SK-N-SH treated with all-trans-retinoic acid at 6 μM for 48 hours (cell line): ENCODE measurements at regions not wholly inside any gene's neighbourhood (a gene's known extent, or its start where the extent isn't known, plus 50 kb on each side); places are given as distances from the start of the nearest gene placed in this dataset.

Source experiments
- ATAC-seq: fragments of 200-7000 bp; cut with Tn5 transposase; 3 replicates; pipeline ENCODE4 v1.9.1; 2020; ENCODE audit warnings: mild to moderate bottlenecking, moderate library complexity
- BACH2 ChIP-seq: fragments of 250-450 bp; sonication (Bioruptor Pico); IDR thresholded peaks from 2 replicates; pipeline ENCODE4 v1.9.0; 2021; ENCODE audit warnings: mild to moderate bottlenecking, borderline replicate concordance
- CREB5 ChIP-seq: fragments of 250-450 bp; sonication (Bioruptor Pico); IDR thresholded peaks from 2 replicates; pipeline ENCODE4 v1.5.1; 2020; ENCODE audit warnings: low read depth, mild to moderate bottlenecking, moderate library complexity
- CSRNP3 ChIP-seq: fragments of 250-450 bp; sonication (Bioruptor Pico); IDR thresholded peaks from 2 replicates; pipeline ENCODE4 v1.5.1; 2021; ENCODE audit warnings: mild to moderate bottlenecking, moderate library complexity
- GLIS3 ChIP-seq: fragments of 250-450 bp; sonication (Bioruptor Pico); IDR thresholded peaks from 2 replicates; pipeline ENCODE4 v1.5.0; 2020; ENCODE audit warnings: mild to moderate bottlenecking, moderate library complexity
- ISL1 ChIP-seq: fragments of 250-450 bp; sonication (Bioruptor Pico); IDR thresholded peaks from 2 replicates; pipeline ENCODE4 v2.1.2; 2022; ENCODE audit warnings: mild to moderate bottlenecking, moderate library complexity
- OSR1 ChIP-seq: fragments of 250-450 bp; sonication (Bioruptor Pico); IDR thresholded peaks from 2 replicates; pipeline ENCODE4 v1.8.0; 2022; ENCODE audit warnings: moderate library complexity, mild to moderate bottlenecking, inconsistent platforms
- PATZ1 ChIP-seq: fragments of 250-450 bp; sonication (Bioruptor Pico); IDR thresholded peaks from 2 replicates; pipeline ENCODE4 v1.8.0; 2020; ENCODE audit warnings: mild to moderate bottlenecking, moderate library complexity, borderline replicate concordance
- POU6F1 ChIP-seq: fragments of 250-450 bp; sonication (Bioruptor Pico); IDR thresholded peaks from 2 replicates; pipeline ENCODE4 v1.8.0; 2021; ENCODE audit warnings: low read depth, mild to moderate bottlenecking, moderate library complexity, borderline replicate concordance
- RARB ChIP-seq: fragments of 250-450 bp; sonication (Bioruptor Pico); IDR thresholded peaks from 2 replicates; pipeline ENCODE4 v1.8.0; 2021; ENCODE audit warnings: mild to moderate bottlenecking, moderate library complexity
- SNAI2 ChIP-seq: fragments of 250-450 bp; sonication (Bioruptor Pico); IDR thresholded peaks from 2 replicates; pipeline ENCODE4 v1.5.0; 2020; ENCODE audit warnings: mild to moderate bottlenecking, moderate library complexity
- TCF4 ChIP-seq: fragments of 250-450 bp; sonication (Bioruptor Pico); IDR thresholded peaks from 2 replicates; pipeline ENCODE4 v1.8.0; 2021; ENCODE audit warnings: mild to moderate bottlenecking, moderate library complexity, borderline replicate concordance
- TOX ChIP-seq: fragments of 250-450 bp; sonication (Bioruptor Pico); IDR thresholded peaks from 2 replicates; pipeline ENCODE4 v1.8.0; 2021; ENCODE audit warnings: mild to moderate bottlenecking, moderate library complexity, borderline replicate concordance
- TSHZ2 ChIP-seq: fragments of 250-450 bp; sonication (Bioruptor Pico); IDR thresholded peaks from 2 replicates; pipeline ENCODE4 v1.5.0; 2020; ENCODE audit warnings: mild to moderate bottlenecking, moderate library complexity
- ZC3H10 ChIP-seq: fragments of 250-450 bp; sonication (Bioruptor Pico); IDR thresholded peaks from 2 replicates; pipeline ENCODE4 v1.5.1; 2021; ENCODE audit warnings: mild to moderate bottlenecking, moderate library complexity
- ZFP3 ChIP-seq: fragments of 250-450 bp; sonication (Bioruptor Pico); IDR thresholded peaks from 2 replicates; pipeline ENCODE4 v1.5.0; 2020; ENCODE audit warnings: mild to moderate bottlenecking, moderate library complexity
- ZFP30 ChIP-seq: fragments of 450-650 bp; formaldehyde crosslinking; IDR thresholded peaks from 2 replicates; pipeline ENCODE4 v1.5.0; 2022; ENCODE audit warnings: mild to moderate bottlenecking, moderate library complexity
- ZNF565 ChIP-seq: fragments of 450-650 bp; formaldehyde crosslinking; conservative IDR thresholded peaks from 2 replicates; pipeline ENCODE4 v1.5.0; 2020; ENCODE audit warnings: low read depth, mild to moderate bottlenecking, moderate library complexity
- ZNF8 ChIP-seq: fragments of 450-650 bp; formaldehyde crosslinking; IDR thresholded peaks from 2 replicates; pipeline ENCODE4 v1.5.0; 2020; ENCODE audit warnings: mild to moderate bottlenecking, moderate library complexity

- TF ChIP-seq RARB (no peak), SNAI2 (CRISPR knock-in tag) (no peak), ZFP30 (CRISPR knock-in tag) (no peak), BACH2 (CRISPR knock-in tag) (no peak), OSR1 (CRISPR knock-in tag) (no peak), TSHZ2 (CRISPR knock-in tag) (no peak), POU6F1 (CRISPR knock-in tag) (no peak), ISL1 (CRISPR knock-in tag) (no peak), CREB5 (CRISPR knock-in tag) (no peak), TCF4 (no peak), ZC3H10 (CRISPR knock-in tag) (no peak), GLIS3 (no peak), CSRNP3 (CRISPR knock-in tag) (no peak), ZNF565 (CRISPR knock-in tag) (no peak)
- no peak for ATAC-seq
These were observed 1009.6 kb downstream of the FLRT2 start for GRCh38 chr14:86539361-86540070.

- ATAC-seq, result no peak
- no peak for TF ChIP-seq OSR1 (CRISPR knock-in tag)
- no peak for TF ChIP-seq CREB5 (CRISPR knock-in tag)
- no peak for TF ChIP-seq ZNF565 (CRISPR knock-in tag)
- no peak for TF ChIP-seq ZFP3 (CRISPR knock-in tag)
- TF ChIP-seq ISL1 (CRISPR knock-in tag), result no peak
- no peak for TF ChIP-seq ZFP30 (CRISPR knock-in tag)
- no peak for TF ChIP-seq BACH2 (CRISPR knock-in tag)
- TF ChIP-seq CSRNP3 (CRISPR knock-in tag), result no peak
- TF ChIP-seq PATZ1 (CRISPR knock-in tag), result no peak
- no peak for TF ChIP-seq GLIS3
- TF ChIP-seq RARB, result no peak
- no peak for TF ChIP-seq TOX (CRISPR knock-in tag)
- no peak for TF ChIP-seq ZNF8 (CRISPR knock-in tag)
- TF ChIP-seq ZC3H10 (CRISPR knock-in tag), result no peak
These were observed 1003.9 kb downstream of the FLRT2 start for GRCh38 chr14:86533834-86534233.
